ENCODE measurements at regions not wholly inside any gene's neighbourhood (a gene's known extent, or its start where the extent isn't known, plus 50 kb on each side); places are given as distances from the start of the nearest gene placed in this dataset.

DNA sequence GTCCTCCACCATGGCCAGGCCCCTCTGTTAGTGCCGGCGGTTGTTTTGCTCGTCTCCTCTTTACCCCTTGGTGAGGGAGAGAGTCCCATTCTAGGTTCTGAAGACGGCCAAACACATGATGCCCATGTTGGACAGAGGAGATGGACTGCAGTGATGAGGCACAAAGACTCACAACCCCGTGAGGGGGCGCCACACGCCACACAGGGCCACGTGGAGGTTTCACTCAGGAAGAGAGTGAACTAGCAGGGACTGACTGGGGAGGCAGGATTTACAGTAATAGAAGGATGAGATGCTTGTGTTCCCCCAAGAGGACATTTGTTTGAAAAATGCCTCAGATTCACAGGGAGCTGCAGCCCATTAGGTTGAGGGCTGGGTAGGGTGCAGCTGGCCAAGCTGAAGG, 655.3 kb upstream of the FRG1 start:
- TF ChIP-seq, protein P1, sequence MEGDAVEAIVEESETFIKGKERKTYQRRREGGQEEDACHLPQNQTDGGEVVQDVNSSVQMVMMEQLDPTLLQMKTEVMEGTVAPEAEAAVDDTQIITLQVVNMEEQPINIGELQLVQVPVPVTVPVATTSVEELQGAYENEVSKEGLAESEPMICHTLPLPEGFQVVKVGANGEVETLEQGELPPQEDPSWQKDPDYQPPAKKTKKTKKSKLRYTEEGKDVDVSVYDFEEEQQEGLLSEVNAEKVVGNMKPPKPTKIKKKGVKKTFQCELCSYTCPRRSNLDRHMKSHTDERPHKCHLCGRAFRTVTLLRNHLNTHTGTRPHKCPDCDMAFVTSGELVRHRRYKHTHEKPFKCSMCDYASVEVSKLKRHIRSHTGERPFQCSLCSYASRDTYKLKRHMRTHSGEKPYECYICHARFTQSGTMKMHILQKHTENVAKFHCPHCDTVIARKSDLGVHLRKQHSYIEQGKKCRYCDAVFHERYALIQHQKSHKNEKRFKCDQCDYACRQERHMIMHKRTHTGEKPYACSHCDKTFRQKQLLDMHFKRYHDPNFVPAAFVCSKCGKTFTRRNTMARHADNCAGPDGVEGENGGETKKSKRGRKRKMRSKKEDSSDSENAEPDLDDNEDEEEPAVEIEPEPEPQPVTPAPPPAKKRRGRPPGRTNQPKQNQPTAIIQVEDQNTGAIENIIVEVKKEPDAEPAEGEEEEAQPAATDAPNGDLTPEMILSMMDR (IDR thresholded peaks at IDR 0.05; ENCODE audit: borderline replicate concordance, control extremely low read depth, extremely low read depth, insufficient read depth, missing control alignments): no peak
- no peak for DNase-seq (ENCODE audit: low spot score)
- in situ Hi-C loops (cut with MboI; ENCODE audit: low sequenced_read_pairs, unreplicated experiment): no loop called here

GRCh38 chr4:189291939-189292338, 648.7 kb upstream of the FRG1 start:
- TF ChIP-seq, protein P1 (IDR thresholded peaks at IDR 0.05; ENCODE audit: borderline replicate concordance, control extremely low read depth, extremely low read depth, insufficient read depth, missing control alignments): no peak
- DNase-seq (ENCODE audit: low spot score): no peak
- in situ Hi-C loops (cut with MboI; ENCODE audit: low sequenced_read_pairs, unreplicated experiment): no loop called here

DNA sequence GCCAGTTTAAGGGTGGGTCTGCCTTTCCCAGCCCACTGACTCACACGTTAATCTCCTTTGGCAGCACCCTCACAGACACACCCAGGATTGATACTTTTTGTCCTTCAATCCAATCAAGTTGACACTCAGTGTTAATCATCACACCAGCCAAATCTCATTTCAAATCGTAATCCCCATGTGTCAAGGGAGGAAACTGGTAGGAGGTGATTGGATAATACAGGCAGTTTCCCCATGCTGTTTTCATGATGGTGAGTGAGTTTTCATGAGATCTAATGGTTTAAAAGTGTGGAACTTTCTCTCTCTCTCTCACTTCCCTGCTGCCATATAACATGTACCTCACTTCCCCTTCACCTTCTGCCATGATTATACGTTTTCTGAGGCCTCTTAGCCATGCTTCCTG, 647.2 kb upstream of the FRG1 start:
- DNase-seq (ENCODE audit: low spot score): no peak
- TF ChIP-seq, protein P1 (IDR thresholded peaks at IDR 0.05; ENCODE audit: borderline replicate concordance, control extremely low read depth, extremely low read depth, insufficient read depth, missing control alignments): no peak
- in situ Hi-C loops (cut with MboI; ENCODE audit: low sequenced_read_pairs, unreplicated experiment): no loop called here

GRCh38 chr4:189294574-189294973, 646.1 kb upstream of the FRG1 start:
- in situ Hi-C loops (cut with MboI; ENCODE audit: low sequenced_read_pairs, unreplicated experiment): no loop called here
- DNase-seq (ENCODE audit: low spot score): no peak
- TF ChIP-seq, protein P1 (IDR thresholded peaks at IDR 0.05; ENCODE audit: borderline replicate concordance, control extremely low read depth, extremely low read depth, insufficient read depth, missing control alignments): no peak

- in situ Hi-C loops (cut with MboI; ENCODE audit: low sequenced_read_pairs, unreplicated experiment): no loop called here
- TF ChIP-seq, protein P1 (IDR thresholded peaks at IDR 0.05; ENCODE audit: borderline replicate concordance, control extremely low read depth, extremely low read depth, insufficient read depth, missing control alignments): no peak
- no peak for DNase-seq (ENCODE audit: low spot score)
Measured at GRCh38 chr4:189299706-189300105, 641.0 kb upstream of the FRG1 start.

- TF ChIP-seq, protein P1 (IDR thresholded peaks at IDR 0.05; ENCODE audit: borderline replicate concordance, control extremely low read depth, extremely low read depth, insufficient read depth, missing control alignments): no peak
- in situ Hi-C loops (cut with MboI; ENCODE audit: low sequenced_read_pairs, unreplicated experiment): no loop called here
Measured at GRCh38 chr4:189301692-189302091, 639.0 kb upstream of the FRG1 start.

GRCh38 chr4:189302719-189303118, 638.0 kb upstream of the FRG1 start:
- TF ChIP-seq, protein P1 (IDR thresholded peaks at IDR 0.05; ENCODE audit: borderline replicate concordance, control extremely low read depth, extremely low read depth, insufficient read depth, missing control alignments): no peak
- in situ Hi-C loops (cut with MboI; ENCODE audit: low sequenced_read_pairs, unreplicated experiment): no loop called here
- no peak for DNase-seq (ENCODE audit: low spot score)

More at GRCh38 chr4:189301692-189302091, 639.0 kb upstream of the FRG1 start:
- DNase-seq (ENCODE audit: low spot score): no peak
